Peyer's patch (tissue), 4 donors: ENCODE measurements at regions not wholly inside any gene's neighbourhood (a gene's known extent, or its start where the extent isn't known, plus 50 kb on each side); places are given as distances from the start of the nearest gene placed in this dataset.

Experiments
- DNase-seq, 3 donors: peaks; one replicate each; pipeline ENCODE4 v3.0.0-alpha.2; 2017 to 2019
- H3K27ac ChIP-seq, 4 donors: fragments of 200-600 bp; sonication (generic); one replicate each; pipeline ENCODE4 v1.5.1; 2016 to 2019
- H3K27me3 ChIP-seq, 2 donors: fragments of 200-600 bp; sonication (generic); one replicate each; pipeline ENCODE4 v1.5.1; 2019
- H3K36me3 ChIP-seq, 3 donors: fragments of 200-600 bp; sonication (generic); one replicate each; pipeline ENCODE4 v1.5.1; 2016 to 2019
- H3K4me1 ChIP-seq, 4 donors: fragments of 200-600 bp; sonication (generic); one replicate each; pipeline ENCODE4 v1.5.1; 2016 to 2019
- H3K4me3 ChIP-seq, 4 donors: fragments of 200-600 bp; sonication (generic); 1 replicate in 3 of 4; 2 replicates in 1 of 4; pipeline ENCODE4 v1.5.1; 2016 to 2019; ENCODE audit warnings: mild to moderate bottlenecking in 1 of 4
- H3K9me3 ChIP-seq, 4 donors: fragments of 200-600 bp; sonication (generic); one replicate each; pipeline ENCODE4 v1.5.1; 2016 to 2019; ENCODE audit warnings: mild to moderate bottlenecking in 1 of 4
- POLR2A ChIP-seq, 2 donors: fragments of 450-650 bp; IDR thresholded peaks; one replicate each; pipeline ENCODE4 v1.5.1; 2017; ENCODE audit warnings: antibody characterized with exemption in 2 of 2, mild to moderate bottlenecking in 2 of 2, moderate library complexity in 2 of 2
- TF ChIP-seq, protein P1 (sequence below), 6 experiments: fragments of 450-650 bp in 4 of 6; fragments of 200-600 bp in 2 of 6; sonication (generic) in 1 of 6; IDR thresholded peaks; one replicate each; pipeline ENCODE4 v1.5.1; 2017 to 2019; ENCODE audit warnings: antibody characterized with exemption in 6 of 6, mild to moderate bottlenecking in 3 of 6, moderate library complexity in 1 of 6

DNA sequence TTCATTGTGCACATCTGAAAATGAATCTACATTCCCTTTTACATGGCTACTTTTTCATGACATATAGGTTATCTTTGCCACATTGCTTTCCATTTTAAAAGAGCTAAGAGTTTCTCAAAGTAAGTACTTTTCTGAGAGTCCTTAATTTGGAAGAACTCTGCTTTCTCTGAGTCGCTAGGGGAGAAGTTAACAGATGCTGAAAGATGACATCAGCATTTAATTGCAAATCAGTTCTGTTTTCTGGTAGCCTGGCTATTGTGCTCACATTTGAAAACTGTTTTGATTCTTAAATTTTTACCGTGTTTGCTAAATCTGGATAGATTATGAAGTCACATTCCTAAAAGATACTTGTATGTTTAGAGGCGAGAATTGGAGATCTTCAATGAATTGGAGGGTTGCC lies 107.7 kb upstream of the C1QTNF9B start:
- TF ChIP-seq POLR2A (IDR thresholded peaks at IDR 0.05): no peak
- TF ChIP-seq, protein P1, sequence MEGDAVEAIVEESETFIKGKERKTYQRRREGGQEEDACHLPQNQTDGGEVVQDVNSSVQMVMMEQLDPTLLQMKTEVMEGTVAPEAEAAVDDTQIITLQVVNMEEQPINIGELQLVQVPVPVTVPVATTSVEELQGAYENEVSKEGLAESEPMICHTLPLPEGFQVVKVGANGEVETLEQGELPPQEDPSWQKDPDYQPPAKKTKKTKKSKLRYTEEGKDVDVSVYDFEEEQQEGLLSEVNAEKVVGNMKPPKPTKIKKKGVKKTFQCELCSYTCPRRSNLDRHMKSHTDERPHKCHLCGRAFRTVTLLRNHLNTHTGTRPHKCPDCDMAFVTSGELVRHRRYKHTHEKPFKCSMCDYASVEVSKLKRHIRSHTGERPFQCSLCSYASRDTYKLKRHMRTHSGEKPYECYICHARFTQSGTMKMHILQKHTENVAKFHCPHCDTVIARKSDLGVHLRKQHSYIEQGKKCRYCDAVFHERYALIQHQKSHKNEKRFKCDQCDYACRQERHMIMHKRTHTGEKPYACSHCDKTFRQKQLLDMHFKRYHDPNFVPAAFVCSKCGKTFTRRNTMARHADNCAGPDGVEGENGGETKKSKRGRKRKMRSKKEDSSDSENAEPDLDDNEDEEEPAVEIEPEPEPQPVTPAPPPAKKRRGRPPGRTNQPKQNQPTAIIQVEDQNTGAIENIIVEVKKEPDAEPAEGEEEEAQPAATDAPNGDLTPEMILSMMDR (IDR thresholded peaks at IDR 0.05): no peak
- Histone ChIP-seq H3K4me1 (no peaks in the 10 kb centered on the region), H3K9me3 (no peaks in the 10 kb centered on the region), H3K4me3 (no peak overlapping the region), H3K36me3 (no peaks in the 10 kb centered on the region), H3K27me3 (no peaks in the 10 kb centered on the region), H3K27ac (no peak overlapping the region)
- DNase-seq: no peak

DNA sequence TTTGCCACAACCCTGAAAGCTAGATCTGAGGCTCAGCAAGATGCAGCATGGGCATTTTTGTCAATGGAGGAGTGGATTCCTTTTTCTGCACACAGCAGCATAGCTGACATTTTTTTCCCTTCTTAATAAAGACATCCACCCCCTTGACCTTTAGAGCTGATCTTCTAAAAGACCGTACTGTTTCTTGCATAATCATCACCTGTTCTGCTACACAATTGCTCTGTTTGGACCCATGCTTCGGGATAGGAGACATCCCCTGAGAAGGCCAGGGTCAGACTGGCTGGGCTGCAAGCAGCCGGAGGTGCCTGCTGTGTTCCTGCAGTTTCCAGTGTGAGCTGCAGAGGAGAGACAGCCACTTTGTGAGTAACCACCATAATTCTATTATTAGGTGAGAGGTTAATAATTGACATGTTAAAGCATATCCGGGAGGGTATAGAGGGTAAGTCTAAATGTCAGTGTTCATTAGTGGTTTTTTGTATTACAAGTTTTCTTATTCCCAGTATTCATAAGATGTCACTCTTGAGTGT lies 108.5 kb upstream of the C1QTNF9B start:
- Histone ChIP-seq H3K36me3 (no peaks in the 10 kb centered on the region), H3K27me3 (no peaks in the 10 kb centered on the region), H3K9me3 (no peaks in the 10 kb centered on the region), H3K4me3 (no peak overlapping the region), H3K4me1 (no peaks in the 10 kb centered on the region), H3K27ac (no peak overlapping the region)
- DNase-seq: no peak
- no peak for TF ChIP-seq POLR2A (IDR thresholded peaks at IDR 0.05)
- TF ChIP-seq, protein P1 (IDR thresholded peaks at IDR 0.05): no peak

DNA sequence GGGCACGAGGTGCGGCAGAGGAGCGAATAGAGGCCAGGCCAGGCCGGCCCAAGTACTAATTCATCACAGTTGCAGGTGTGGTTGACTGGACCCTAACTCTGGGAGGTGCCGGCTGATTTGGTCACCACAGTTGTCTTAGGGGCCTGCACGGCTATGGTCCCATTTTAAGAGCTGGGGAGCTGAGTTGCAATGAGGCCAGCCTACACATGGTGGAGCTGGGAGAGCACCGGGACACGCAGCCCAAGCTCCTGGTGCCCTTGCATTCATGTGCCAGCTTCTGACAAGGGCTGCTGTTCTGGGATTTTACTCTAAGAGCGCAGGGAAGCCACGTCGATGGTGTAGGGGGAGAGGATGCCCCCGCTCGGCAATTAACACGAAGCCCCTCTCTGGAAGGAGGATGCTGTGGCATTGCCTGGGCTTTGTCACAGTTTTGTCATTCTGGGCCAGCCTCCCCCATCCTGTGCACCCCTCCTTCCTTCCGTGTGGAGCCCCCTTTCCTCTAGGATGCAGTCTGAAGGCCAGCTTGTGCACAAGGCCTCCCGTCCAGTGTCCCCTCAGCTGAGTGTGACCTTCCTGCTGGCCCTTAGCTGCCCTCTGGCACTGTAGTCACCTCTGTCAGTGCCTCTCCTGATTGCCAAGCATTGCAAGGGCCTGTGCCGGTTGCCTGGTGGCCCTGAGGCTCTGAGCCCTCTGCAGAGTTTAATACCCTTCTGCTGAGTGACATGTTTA lies 109.4 kb upstream of the C1QTNF9B start:
- Histone ChIP-seq H3K4me3 (no peak overlapping the region), H3K36me3 (no peaks in the 10 kb centered on the region), H3K27ac (no peak overlapping the region), H3K9me3 (no peaks in the 10 kb centered on the region), H3K4me1 (no peaks in the 10 kb centered on the region), H3K27me3 (no peaks in the 10 kb centered on the region)
- DNase-seq: peak in 1 of 3 donors; percentile 33
- no peak for TF ChIP-seq POLR2A (IDR thresholded peaks at IDR 0.05)
- TF ChIP-seq, protein P1 (IDR thresholded peaks at IDR 0.05): no peak

DNA sequence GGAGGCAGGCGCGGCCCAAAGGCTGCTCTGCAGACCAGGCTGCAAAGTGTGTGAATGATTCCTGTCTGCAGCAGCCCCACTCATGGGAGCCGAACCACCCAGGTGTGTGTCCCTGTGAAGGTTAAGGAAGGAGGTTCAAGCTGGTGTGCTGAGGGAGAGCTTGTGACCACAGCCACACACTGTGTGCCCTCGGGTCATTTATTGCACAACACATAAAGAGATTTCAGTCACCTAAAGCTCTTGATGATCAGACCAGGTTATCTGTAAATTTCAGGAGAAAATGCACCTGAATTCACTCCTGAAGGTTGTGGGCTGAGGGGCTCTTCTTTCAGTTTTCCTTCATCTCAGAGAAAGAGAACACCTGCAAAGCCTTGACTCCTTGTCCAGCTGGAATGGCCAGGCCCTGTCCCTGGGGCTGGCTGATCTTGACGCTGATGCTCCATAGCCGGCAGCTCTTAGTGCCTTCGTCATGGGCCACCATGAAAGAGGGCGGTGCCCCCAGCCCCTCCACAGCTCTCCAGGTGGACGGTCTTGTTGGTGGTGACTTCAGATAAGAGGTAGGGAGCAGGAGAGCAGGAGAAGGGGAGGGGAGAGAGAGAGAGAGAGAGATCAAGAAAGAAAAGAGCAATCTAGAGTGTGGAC lies 110.8 kb upstream of the C1QTNF9B start:
- H3K9me3 ChIP-seq: no peaks in the 10 kb centered on the region
- H3K27me3 ChIP-seq: no peaks in the 10 kb centered on the region
- no peak overlapping the region for H3K4me3 ChIP-seq
- TF ChIP-seq, protein P1 (IDR thresholded peaks at IDR 0.05): no peak
- TF ChIP-seq POLR2A (IDR thresholded peaks at IDR 0.05): no peak
- H3K27ac ChIP-seq: no peak overlapping the region
- DNase-seq: no peak
- no peaks in the 10 kb centered on the region for H3K36me3 ChIP-seq
- H3K4me1 ChIP-seq: no peaks in the 10 kb centered on the region

DNA sequence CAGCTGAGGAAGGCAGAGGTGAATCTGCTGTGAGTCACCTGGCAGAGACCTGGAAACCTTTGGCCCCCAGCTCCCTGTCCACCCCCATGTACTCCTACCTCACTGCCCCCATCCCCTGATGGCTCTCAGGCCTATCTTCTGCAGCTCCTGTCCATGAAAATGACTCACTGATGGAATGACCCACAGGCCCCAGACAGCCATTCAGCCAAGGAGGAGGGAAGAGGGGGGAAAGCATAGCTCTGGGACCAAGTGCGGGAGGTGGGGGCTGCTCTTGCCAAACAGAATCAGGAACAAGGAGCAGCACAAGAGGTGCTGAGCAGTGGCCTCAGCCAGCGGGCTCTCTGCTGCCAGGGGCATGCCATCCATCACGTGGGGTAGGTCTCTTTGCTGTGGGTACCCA lies 111.4 kb upstream of the C1QTNF9B start:
- Histone ChIP-seq H3K9me3 (no peaks in the 10 kb centered on the region), H3K36me3 (no peaks in the 10 kb centered on the region), H3K4me1 (no peaks in the 10 kb centered on the region), H3K27me3 (no peaks in the 10 kb centered on the region), H3K27ac (no peak overlapping the region), H3K4me3 (no peak overlapping the region)
- no peak for DNase-seq
- TF ChIP-seq POLR2A (IDR thresholded peaks at IDR 0.05): no peak
- TF ChIP-seq, protein P1 (IDR thresholded peaks at IDR 0.05): no peak
